ENCODE measurements at regions not wholly inside any gene's neighbourhood (a gene's known extent, or its start where the extent isn't known, plus 50 kb on each side); places are given as distances from the start of the nearest gene placed in this dataset.

DNA sequence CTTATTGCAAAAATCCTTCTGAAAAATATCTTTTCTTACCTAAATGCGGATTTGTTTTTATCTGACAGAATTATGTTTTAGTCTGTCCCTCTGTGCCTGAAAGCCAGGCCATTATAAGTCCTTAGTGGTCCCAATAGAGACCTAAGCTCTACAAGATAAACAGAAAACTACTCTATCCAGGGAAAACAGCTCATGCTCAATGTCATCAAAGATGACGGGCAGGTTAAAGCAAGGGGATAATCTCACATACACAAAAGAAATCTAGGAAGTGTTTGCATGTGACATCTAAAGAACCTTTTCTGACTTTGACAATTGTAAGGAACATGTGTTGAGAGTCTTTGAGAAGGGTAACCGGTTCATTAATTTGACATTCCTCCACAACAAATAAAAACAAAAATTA is 741.1 kb upstream of the ID2 start:
- H2BK120ac ChIP-seq (ENCODE audit: low read depth, low read length, poor library complexity, severe bottlenecking) = no peak overlapping the region
- no peak overlapping the region for H2AK5ac ChIP-seq (ENCODE audit: insufficient read length, low read length)
- H2BK12ac ChIP-seq (ENCODE audit: insufficient read length, low read depth, low read length) = no peak overlapping the region
- TF ChIP-seq, protein P1, sequence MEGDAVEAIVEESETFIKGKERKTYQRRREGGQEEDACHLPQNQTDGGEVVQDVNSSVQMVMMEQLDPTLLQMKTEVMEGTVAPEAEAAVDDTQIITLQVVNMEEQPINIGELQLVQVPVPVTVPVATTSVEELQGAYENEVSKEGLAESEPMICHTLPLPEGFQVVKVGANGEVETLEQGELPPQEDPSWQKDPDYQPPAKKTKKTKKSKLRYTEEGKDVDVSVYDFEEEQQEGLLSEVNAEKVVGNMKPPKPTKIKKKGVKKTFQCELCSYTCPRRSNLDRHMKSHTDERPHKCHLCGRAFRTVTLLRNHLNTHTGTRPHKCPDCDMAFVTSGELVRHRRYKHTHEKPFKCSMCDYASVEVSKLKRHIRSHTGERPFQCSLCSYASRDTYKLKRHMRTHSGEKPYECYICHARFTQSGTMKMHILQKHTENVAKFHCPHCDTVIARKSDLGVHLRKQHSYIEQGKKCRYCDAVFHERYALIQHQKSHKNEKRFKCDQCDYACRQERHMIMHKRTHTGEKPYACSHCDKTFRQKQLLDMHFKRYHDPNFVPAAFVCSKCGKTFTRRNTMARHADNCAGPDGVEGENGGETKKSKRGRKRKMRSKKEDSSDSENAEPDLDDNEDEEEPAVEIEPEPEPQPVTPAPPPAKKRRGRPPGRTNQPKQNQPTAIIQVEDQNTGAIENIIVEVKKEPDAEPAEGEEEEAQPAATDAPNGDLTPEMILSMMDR (conservative IDR thresholded peaks at IDR 0.05) = no peak
- no peaks in the 10 kb centered on the region for H3K9me3 ChIP-seq (ENCODE audit: control insufficient read depth, low read depth, low read length)
- H3K27me3 ChIP-seq (ENCODE audit: insufficient read depth, low read length) = no peaks in the 10 kb centered on the region
- no peak overlapping the region for H3T11ph ChIP-seq (ENCODE audit: low read length)
- H2BK20ac ChIP-seq (ENCODE audit: low read depth, low read length, poor library complexity, severe bottlenecking) = no peak overlapping the region
- H3K4me1 Mint-ChIP-seq = peaks cover 0 to 3% of the 10 kb centered on the region in 2 experiments; a peak in 2 of 4 replicates
- H3K79me2 ChIP-seq (ENCODE audit: insufficient read depth, low read length) = no peaks in the 10 kb centered on the region
- no CpG with 5 or more reads among the region's 3 CpGs for WGBS (ENCODE audit: extremely low coverage, insufficient read length, low lambda C conversion rate)
- no peak overlapping the region for H3K18ac ChIP-seq (ENCODE audit: insufficient read length, low read depth, low read length)
- H2BK5ac ChIP-seq (ENCODE audit: insufficient read length, low read length) = no peak overlapping the region
- H4K91ac ChIP-seq (ENCODE audit: insufficient read length, low read depth, low read length) = no peak overlapping the region
- no peak overlapping the region for H4K5ac ChIP-seq (ENCODE audit: insufficient read length, low read depth, low read length)
- H3K4me1 ChIP-seq (ENCODE audit: insufficient read depth, low read length) = no peaks in the 10 kb centered on the region
- H3K4me2 ChIP-seq (ENCODE audit: insufficient read depth, insufficient read length, low read length) = no peak overlapping the region
- no peak overlapping the region for H2AFZ ChIP-seq (ENCODE audit: low read length)
- peaks cover under 1% of the 10 kb centered on the region; the same call in 1 of the 2 replicates for H3K27me3 Mint-ChIP-seq (ENCODE audit: low read depth)
- no peak overlapping the region for H3K9ac ChIP-seq (ENCODE audit: extremely low read depth, insufficient read length, low read length)
- no peak for DNase-seq
- H4K8ac ChIP-seq (replicated peaks; ENCODE audit: insufficient read length, low read depth, low read length) = no peak overlapping the region
- H3K27ac Mint-ChIP-seq = no peak overlapping the region
- no peak overlapping the region for H2BK15ac ChIP-seq (ENCODE audit: low read depth, low read length)
- no peak overlapping the region for H3K14ac ChIP-seq (ENCODE audit: insufficient read depth, low read length)
- H3K56ac ChIP-seq (ENCODE audit: insufficient read length, low read depth, low read length) = no peak overlapping the region
- H3K23ac ChIP-seq (ENCODE audit: insufficient read length, low read depth, low read length) = no peak overlapping the region
- H3K23me2 ChIP-seq (ENCODE audit: insufficient read length, low read depth, low read length, poor library complexity, severe bottlenecking) = no peaks in the 10 kb centered on the region
- H3K9me3 Mint-ChIP-seq = peaks cover 4 to 9% of the 10 kb centered on the region in 2 experiments; a peak in 4 of 5 replicates
- no peak overlapping the region for H3K4me3 Mint-ChIP-seq
- no peaks in the 10 kb centered on the region for H4K20me1 ChIP-seq (ENCODE audit: control insufficient read depth, insufficient read depth, insufficient read length)
- peaks cover 0 to 9% (median 4%) of the 10 kb centered on the region in 3 experiments; a peak in 4 of 7 replicates for H3K36me3 Mint-ChIP-seq (ENCODE audit: insufficient read depth in 1 of 3, low read depth in 3 of 3)
- H3K4ac ChIP-seq (ENCODE audit: low read depth, low read length) = no peak overlapping the region
- no peaks in the 10 kb centered on the region for H3K79me1 ChIP-seq (ENCODE audit: insufficient read depth, low read depth, low read length, poor library complexity, severe bottlenecking)
- no peak overlapping the region for H3K27ac ChIP-seq (ENCODE audit: insufficient read length, low read depth, low read length)

All from H9 (cell line).